Hepatocyte (in vitro differentiated cells): ENCODE measurements at regions not wholly inside any gene's neighbourhood (a gene's known extent, or its start where the extent isn't known, plus 50 kb on each side); places are given as distances from the start of the nearest gene placed in this dataset.

Source experiments
- CTCF ChIP-seq: fragments of 200-600 bp; sonication (generic); IDR thresholded peaks from 2 replicates; pipeline ENCODE4 v1.5.1; 2016; ENCODE audit warnings: antibody characterized with exemption, mild to moderate bottlenecking; ENCODE audit not compliant: poor library complexity
- EZH2 ChIP-seq: fragments of 200-600 bp; sonication (generic); IDR thresholded peaks from 2 replicates; pipeline ENCODE4 v1.6.1; 2016; ENCODE audit warnings: antibody characterized with exemption, mild to moderate bottlenecking, borderline replicate concordance
- EZH2phosphoT487 ChIP-seq: fragments of 200-600 bp; sonication (generic); IDR thresholded peaks from one replicate; pipeline ENCODE4 v1.6.1; 2018; ENCODE audit warnings: antibody characterized with exemption, mild to moderate bottlenecking, low read depth, moderate library complexity; ENCODE audit not compliant: unreplicated experiment, severe bottlenecking

GRCh38 chr21:18170221-18170620 lies 74.4 kb upstream of the CHODL start:
- TF ChIP-seq CTCF (no peak), EZH2 (no peak), EZH2phosphoT487 (no peak)
